Glutamatergic neuron (in vitro differentiated cells): ENCODE measurements at regions not wholly inside any gene's neighbourhood (a gene's known extent, or its start where the extent isn't known, plus 50 kb on each side); places are given as distances from the start of the nearest gene placed in this dataset.
"Not testable (repeated sequence)": the region's sequence is repeated elsewhere in the genome, so short reads cannot be mapped to it uniquely, and the experiment has no call there.

Source experiments
- DNase-seq: peaks from one replicate; pipeline ENCODE4 v3.0.0; 2022
- H3K27ac Mint-ChIP-seq: one replicate; pipeline ENCODE4 v1.8.0; 2020; ENCODE audit warnings: mild to moderate bottlenecking, mixed read lengths, inconsistent platforms; ENCODE audit not compliant: unreplicated experiment
- H3K27me3 Mint-ChIP-seq: one replicate; pipeline ENCODE4 v1.8.0; 2020; ENCODE audit warnings: mild to moderate bottlenecking, moderate library complexity, mixed read lengths, inconsistent platforms; ENCODE audit not compliant: unreplicated experiment
- H3K36me3 Mint-ChIP-seq: one replicate; pipeline ENCODE4 v1.8.0; 2020; ENCODE audit warnings: mild to moderate bottlenecking, mixed read lengths, inconsistent platforms; ENCODE audit not compliant: unreplicated experiment
- H3K4me1 Mint-ChIP-seq: one replicate; pipeline ENCODE4 v1.8.0; 2020; ENCODE audit warnings: mild to moderate bottlenecking, low read depth, mixed read lengths, inconsistent platforms; ENCODE audit not compliant: unreplicated experiment
- H3K4me3 Mint-ChIP-seq: one replicate; pipeline ENCODE4 v1.8.0; 2020; ENCODE audit warnings: mild to moderate bottlenecking, mixed read lengths, inconsistent platforms; ENCODE audit not compliant: unreplicated experiment
- H3K9me3 Mint-ChIP-seq: one replicate; pipeline ENCODE4 v1.8.0; 2020; ENCODE audit warnings: mild to moderate bottlenecking, moderate library complexity, mixed read lengths, inconsistent platforms; ENCODE audit not compliant: unreplicated experiment
- TF ChIP-seq, protein P1 (sequence below): fragments of 200-600 bp; sonication (generic); IDR thresholded peaks from one replicate; pipeline ENCODE4 v1.5.0; 2021; ENCODE audit not compliant: partially characterized antibody, unreplicated experiment

DNA sequence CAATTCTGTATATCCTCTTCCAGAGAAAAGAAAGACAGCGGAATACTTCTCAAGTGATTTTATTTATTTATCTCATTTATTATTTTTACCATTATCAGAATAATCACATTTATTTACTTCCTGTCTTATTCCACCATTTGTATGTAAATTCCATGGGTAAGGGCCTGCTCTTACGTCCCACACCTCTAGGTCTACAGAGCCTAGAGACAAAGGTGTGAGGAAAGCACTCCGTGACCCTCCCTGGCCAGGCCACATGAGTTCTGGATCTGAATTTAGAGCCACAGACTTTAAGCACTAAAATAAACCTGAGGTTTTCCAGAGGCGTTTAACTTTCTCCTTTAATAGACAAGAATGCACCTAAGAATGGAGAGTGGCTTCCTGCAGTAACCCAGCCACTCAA, 85.3 kb upstream of the CTSV start:
- Mint-ChIP-seq H3K4me3 (no peak overlapping the region), H3K36me3 (peaks cover 5% of the 10 kb centered on the region), H3K4me1 (peaks cover 9% of the 10 kb centered on the region), H3K27ac (no peak overlapping the region), H3K9me3 (no peaks in the 10 kb centered on the region), H3K27me3 (peaks cover 2% of the 10 kb centered on the region)
- TF ChIP-seq, protein P1, sequence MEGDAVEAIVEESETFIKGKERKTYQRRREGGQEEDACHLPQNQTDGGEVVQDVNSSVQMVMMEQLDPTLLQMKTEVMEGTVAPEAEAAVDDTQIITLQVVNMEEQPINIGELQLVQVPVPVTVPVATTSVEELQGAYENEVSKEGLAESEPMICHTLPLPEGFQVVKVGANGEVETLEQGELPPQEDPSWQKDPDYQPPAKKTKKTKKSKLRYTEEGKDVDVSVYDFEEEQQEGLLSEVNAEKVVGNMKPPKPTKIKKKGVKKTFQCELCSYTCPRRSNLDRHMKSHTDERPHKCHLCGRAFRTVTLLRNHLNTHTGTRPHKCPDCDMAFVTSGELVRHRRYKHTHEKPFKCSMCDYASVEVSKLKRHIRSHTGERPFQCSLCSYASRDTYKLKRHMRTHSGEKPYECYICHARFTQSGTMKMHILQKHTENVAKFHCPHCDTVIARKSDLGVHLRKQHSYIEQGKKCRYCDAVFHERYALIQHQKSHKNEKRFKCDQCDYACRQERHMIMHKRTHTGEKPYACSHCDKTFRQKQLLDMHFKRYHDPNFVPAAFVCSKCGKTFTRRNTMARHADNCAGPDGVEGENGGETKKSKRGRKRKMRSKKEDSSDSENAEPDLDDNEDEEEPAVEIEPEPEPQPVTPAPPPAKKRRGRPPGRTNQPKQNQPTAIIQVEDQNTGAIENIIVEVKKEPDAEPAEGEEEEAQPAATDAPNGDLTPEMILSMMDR: no peak
- no peak for DNase-seq

DNA sequence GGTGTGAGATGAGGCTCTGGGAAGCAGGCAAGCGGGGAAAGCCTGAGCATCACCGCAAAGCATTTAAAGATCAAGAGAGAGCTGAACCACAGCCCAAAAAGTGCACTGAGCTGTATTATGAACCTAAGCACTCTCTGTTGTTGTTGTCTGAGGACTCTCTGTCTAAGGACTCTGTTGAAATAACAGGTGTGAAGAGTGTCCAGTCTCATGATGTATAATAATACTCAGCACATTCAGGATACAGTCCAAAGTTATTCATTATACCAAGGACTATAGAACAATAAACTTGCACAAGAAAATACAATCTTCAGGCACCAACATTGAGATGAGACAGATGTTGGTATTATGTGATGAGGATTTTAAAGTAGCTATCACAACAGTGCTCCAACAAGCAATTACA, 71.8 kb upstream of the CTSV start:
- no peaks in the 10 kb centered on the region for H3K36me3 Mint-ChIP-seq
- no peak overlapping the region for H3K4me3 Mint-ChIP-seq
- no peaks in the 10 kb centered on the region for H3K27me3 Mint-ChIP-seq
- no peak for DNase-seq
- no peaks in the 10 kb centered on the region for H3K4me1 Mint-ChIP-seq
- TF ChIP-seq, protein P1: no peak
- H3K9me3 Mint-ChIP-seq: no peaks in the 10 kb centered on the region
- no peak overlapping the region for H3K27ac Mint-ChIP-seq

DNA sequence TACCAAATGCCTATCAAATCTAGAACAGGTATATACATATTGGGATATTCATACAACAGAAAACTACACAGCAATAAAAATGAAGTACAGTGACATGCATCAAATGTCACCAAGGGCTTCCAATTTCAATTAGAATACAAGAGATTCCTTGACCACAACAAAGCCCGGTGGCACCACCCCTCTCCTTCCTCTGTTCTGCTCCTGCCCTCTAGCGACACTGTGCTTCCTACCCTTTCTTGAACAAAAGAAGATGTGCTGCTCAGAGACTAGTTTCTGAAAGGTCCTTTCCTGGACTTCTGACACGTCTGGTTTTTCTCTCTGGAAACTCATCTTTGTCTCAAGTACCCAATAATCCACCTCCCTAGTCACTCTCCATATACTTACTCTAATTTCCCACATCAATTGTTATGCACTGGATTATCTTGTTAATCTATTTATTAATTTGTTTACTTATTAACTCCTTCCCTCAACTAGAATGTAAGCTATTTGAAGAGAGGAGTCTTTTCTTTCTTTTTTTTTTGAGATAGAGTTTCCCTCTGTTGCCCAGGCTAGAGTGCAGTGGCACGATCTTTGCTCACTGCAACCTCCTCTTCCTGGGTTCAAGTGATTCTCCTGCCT, 70.4 kb upstream of the CTSV start:
- DNase-seq: peak; percentile 54
- TF ChIP-seq, protein P1: no peak
- Mint-ChIP-seq H3K4me1 (no peaks in the 10 kb centered on the region), H3K4me3 (no peak overlapping the region), H3K36me3 (no peaks in the 10 kb centered on the region), H3K9me3 (no peaks in the 10 kb centered on the region), H3K27me3 (no peaks in the 10 kb centered on the region), H3K27ac (no peak overlapping the region)

DNA sequence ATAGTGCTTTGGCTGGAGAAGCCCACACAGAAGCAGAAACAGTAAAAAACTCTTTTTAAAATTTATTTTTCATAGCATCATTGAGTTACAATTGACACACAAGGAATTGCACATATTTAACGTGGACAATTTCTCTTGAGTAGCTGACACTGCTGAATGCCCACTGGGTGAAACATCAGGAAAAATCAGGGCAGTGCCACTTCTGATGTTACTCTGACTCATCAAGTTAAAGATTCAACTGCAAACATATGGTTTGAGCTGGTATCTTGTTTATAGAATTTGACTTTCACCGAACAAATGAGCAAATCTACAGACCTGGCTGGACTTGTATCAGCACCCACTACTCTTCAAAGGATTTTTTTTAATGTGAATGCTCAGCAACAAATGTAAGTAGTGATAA, 66.3 kb upstream of the CTSV start:
- not testable (repeated sequence) for DNase-seq, H3K4me1 Mint-ChIP-seq, H3K36me3 Mint-ChIP-seq, H3K4me3 Mint-ChIP-seq, H3K27me3 Mint-ChIP-seq, H3K9me3 Mint-ChIP-seq, H3K27ac Mint-ChIP-seq

DNA sequence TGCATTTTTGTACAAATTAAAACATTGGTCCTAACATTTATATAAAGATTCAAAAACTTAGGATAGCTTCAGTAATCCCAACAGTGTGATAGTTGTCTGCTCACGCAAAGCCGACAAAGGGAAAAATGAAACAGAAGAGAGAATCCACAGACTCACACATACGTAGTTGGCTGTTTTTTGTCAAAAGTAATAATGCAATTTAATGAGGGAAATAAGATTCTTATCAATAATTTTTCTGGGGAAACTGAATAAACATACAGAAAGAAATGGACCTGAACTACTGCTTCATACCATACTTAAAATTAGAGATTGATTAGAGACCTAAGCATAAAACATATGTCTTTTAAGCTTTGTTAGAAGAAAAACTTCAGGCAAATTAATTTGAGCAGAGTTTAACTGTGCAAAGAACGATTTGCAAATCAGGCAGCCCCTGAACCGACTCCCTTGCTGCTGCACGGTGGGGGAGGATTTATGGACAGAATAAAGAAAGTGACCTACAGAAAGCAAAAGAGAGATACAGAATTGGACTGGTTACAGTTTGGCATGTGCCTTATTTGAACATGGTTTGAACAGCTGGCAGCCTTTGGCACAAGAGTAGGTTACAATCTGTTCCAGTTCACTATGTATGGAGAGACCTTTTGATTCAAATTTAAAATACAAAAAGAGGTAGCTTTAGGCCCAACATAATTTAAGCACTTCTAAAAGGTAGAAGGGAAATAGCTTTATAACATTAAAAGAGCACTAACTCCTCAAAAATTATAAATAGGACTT, 64.9 kb upstream of the CTSV start:
- DNase-seq, H3K4me1 Mint-ChIP-seq, H3K36me3 Mint-ChIP-seq, H3K9me3 Mint-ChIP-seq, H3K4me3 Mint-ChIP-seq, H3K27me3 Mint-ChIP-seq, H3K27ac Mint-ChIP-seq: not testable (repeated sequence)

DNA sequence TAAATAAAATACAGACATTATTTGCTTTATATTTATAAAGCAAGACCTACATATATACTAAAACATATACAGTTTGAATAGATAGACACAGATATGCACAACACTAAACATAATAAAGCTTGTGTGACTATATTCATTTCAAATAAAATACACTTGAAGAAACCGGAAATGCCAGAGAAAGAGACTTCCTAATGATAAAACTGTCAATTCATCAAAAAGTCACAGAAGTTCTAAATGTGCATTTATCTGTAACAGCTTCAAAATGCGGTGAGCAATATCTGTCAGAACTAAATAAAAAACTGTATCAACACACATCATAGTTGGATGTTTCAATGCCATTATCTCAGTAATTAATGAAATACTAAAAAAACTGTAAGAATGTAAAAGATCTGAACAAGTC, 60.6 kb upstream of the CTSV start:
- H3K4me3 Mint-ChIP-seq, H3K27me3 Mint-ChIP-seq, H3K4me1 Mint-ChIP-seq, H3K36me3 Mint-ChIP-seq, DNase-seq, H3K27ac Mint-ChIP-seq, H3K9me3 Mint-ChIP-seq: not testable (repeated sequence)
